A673 (cell line): ENCODE measurements at regions not wholly inside any gene's neighbourhood (a gene's known extent, or its start where the extent isn't known, plus 50 kb on each side); places are given as distances from the start of the nearest gene placed in this dataset.

ENCODE experiments used
- CTCF ChIP-seq: fragments of 300-800, 200-600 bp; sonication (generic); conservative IDR thresholded peaks from 2 replicates; pipeline ENCODE4 v1.5.1; 2017; ENCODE audit warnings: low read depth, mild to moderate bottlenecking, antibody characterized with exemption, low read length, moderate library complexity, mixed read lengths
- EZH2 ChIP-seq: fragments of 200-600 bp; sonication (generic); IDR thresholded peaks from 2 replicates; pipeline ENCODE4 v1.6.1; 2017; ENCODE audit warnings: borderline replicate concordance, low read depth, mild to moderate bottlenecking, mixed read lengths, antibody characterized with exemption, low read length; ENCODE audit not compliant: poor library complexity, severe bottlenecking

GRCh38 chr13:109924376-109924775 is 138.0 kb upstream of the IRS2 start:
- TF ChIP-seq CTCF, result no peak
- TF ChIP-seq EZH2, result no peak
